A549 (cell line): ENCODE measurements at regions not wholly inside any gene's neighbourhood (a gene's known extent, or its start where the extent isn't known, plus 50 kb on each side); places are given as distances from the start of the nearest gene placed in this dataset.

Experiments used
- ATAC-seq, 2 experiments: fragments of 200-7000 bp in 1 of 2; fragments of >200 bp in 1 of 2; cut with Nextera tagmentation in 1 of 2; cut with Tn5 transposase in 1 of 2; 3 replicates each; pipeline versions ENCODE4 v1.8.0 to v1.9.1; 2018 to 2020; ENCODE audit warnings: mild to moderate bottlenecking in 1 of 2, moderate library complexity in 1 of 2
- CTCF ChIA-PET: fragments of 300-600 bp; sonication (Branson Sonifier 250); formaldehyde crosslinking; extraction: SDS; loops from one replicate; lab custom pipeline; 2021; ENCODE audit warnings: antibody characterized with exemption, inconsistent platforms; lab: Yijun Ruan, JAX
- POLR2A ChIA-PET: fragments of 350-600 bp; formaldehyde crosslinking; extraction: SDS; loops from one replicate; lab custom pipeline; 2021; ENCODE audit warnings: antibody characterized with exemption, inconsistent platforms; lab: Yijun Ruan, JAX
- DNase-seq, 2 experiments: peaks; one replicate each; pipeline versions ENCODE4 v3.0.0 to v3.0.0-alpha.2; 2011 to 2016; ENCODE audit warnings: low read depth in 1 of 2, low spot score in 1 of 2
- FAIRE-seq: peaks from 2 replicates; lab custom pipeline; 2011; peaks lifted over from hg19 to GRCh38; lab: Jason Lieb, UNC
- H3K27ac ChIP-seq, 2 experiments: fragments of >200 bp; sonication (Bioruptor Twin); formaldehyde crosslinking; 3 replicates each; pipeline ENCODE4 v1.5.1; 2016 to 2017
- H3K4me1 ChIP-seq: fragments of >200 bp; sonication (Bioruptor Twin); formaldehyde crosslinking; 3 replicates; pipeline ENCODE4 v1.6.1; 2016
- H3K4me2 ChIP-seq: fragments of >200 bp; sonication (Bioruptor Twin); formaldehyde crosslinking; 3 replicates; pipeline ENCODE4 v1.6.1; 2016
- H3K4me3 ChIP-seq: fragments of >200 bp; sonication (Bioruptor Twin); formaldehyde crosslinking; 3 replicates; pipeline ENCODE4 v1.5.1; 2016
- H3K9me3 ChIP-seq: fragments of >200 bp; sonication (Bioruptor Twin); formaldehyde crosslinking; 3 replicates; pipeline ENCODE4 v1.6.1; 2016
- CBX8 ChIP-seq: fragments of 200-600 bp; sonication (generic); IDR thresholded peaks from 2 replicates; pipeline ENCODE4 v1.6.1; 2016
- CHD4 ChIP-seq: fragments of 200-600 bp; sonication (generic); IDR thresholded peaks from 2 replicates; pipeline ENCODE4 v1.6.1; 2016; ENCODE audit warnings: antibody characterized with exemption, mild to moderate bottlenecking, borderline replicate concordance
- CTCF ChIP-seq: fragments of >200 bp; sonication (Bioruptor Twin); formaldehyde crosslinking; IDR thresholded peaks from 3 replicates; pipeline ENCODE4 v1.5.1; 2016
- EHF ChIP-seq: fragments of 250-450 bp; sonication (Bioruptor Pico); IDR thresholded peaks from 2 replicates; pipeline ENCODE4 v1.5.0; 2020; ENCODE audit warnings: mild to moderate bottlenecking
- EHMT2 ChIP-seq: fragments of 200-600 bp; sonication (generic); IDR thresholded peaks from 2 replicates; pipeline ENCODE4 v1.6.1; 2016; ENCODE audit warnings: antibody characterized with exemption, low read depth, mild to moderate bottlenecking, moderate library complexity
- ESRRA ChIP-seq: fragments of 150-350 bp; IDR thresholded peaks from 2 replicates; pipeline ENCODE4 v1.6.1; 2014; ENCODE audit warnings: mild to moderate bottlenecking, low read length, borderline replicate concordance
- GATA3 ChIP-seq: IDR thresholded peaks from 2 replicates; pipeline ENCODE4 v1.6.1; 2012; ENCODE audit warnings: borderline replicate concordance
- HDAC2 ChIP-seq: fragments of 200-600 bp; sonication (generic); IDR thresholded peaks from 2 replicates; pipeline ENCODE4 v1.6.1; 2016
- HES2 ChIP-seq: fragments of >200 bp; sonication (Bioruptor Twin); formaldehyde crosslinking; IDR thresholded peaks from 2 replicates; pipeline ENCODE4 v1.6.1; 2016
- HMGXB4 ChIP-seq: fragments of 250-450 bp; sonication (Bioruptor Pico); IDR thresholded peaks from 2 replicates; pipeline ENCODE4 v1.5.0; 2021; ENCODE audit warnings: mild to moderate bottlenecking, moderate library complexity, borderline replicate concordance
- HOXB13 ChIP-seq: fragments of 250-450 bp; sonication (Bioruptor Pico); IDR thresholded peaks from 2 replicates; pipeline ENCODE4 v1.5.0; 2020; ENCODE audit warnings: low read depth, mild to moderate bottlenecking, moderate library complexity
- JUNB ChIP-seq: fragments of >200 bp; sonication (Bioruptor Twin); formaldehyde crosslinking; IDR thresholded peaks from 2 replicates; pipeline ENCODE4 v1.6.1; 2016
- MAX ChIP-seq: IDR thresholded peaks from 2 replicates; pipeline ENCODE4 v1.6.1; 2012
- NFE2L2 ChIP-seq: fragments of 150-350 bp; conservative IDR thresholded peaks from 2 replicates; pipeline ENCODE4 v1.6.1; 2014; ENCODE audit warnings: low read length
- RAD21 ChIP-seq, 2 experiments: fragments of >200 bp in 1 of 2; sonication (Bioruptor Twin) in 1 of 2; formaldehyde crosslinking in 1 of 2; IDR thresholded peaks in 1 of 2; conservative IDR thresholded peaks in 1 of 2; 2 replicates in 1 of 2; 3 replicates in 1 of 2; pipeline ENCODE4 v1.6.1; 2012 to 2018; ENCODE audit warnings: inconsistent platforms in 1 of 2
- REST ChIP-seq: fragments of 200-600 bp; sonication (generic); IDR thresholded peaks from 2 replicates; pipeline ENCODE4 v1.6.1; 2016; ENCODE audit warnings: antibody characterized with exemption, mild to moderate bottlenecking, moderate library complexity
- RNF2 ChIP-seq: fragments of 200-600 bp; sonication (generic); IDR thresholded peaks from 2 replicates; pipeline ENCODE4 v1.6.1; 2016; ENCODE audit warnings: low read depth, mild to moderate bottlenecking, antibody characterized with exemption, moderate library complexity, borderline replicate concordance
- SREBF2 ChIP-seq: fragments of 450-650 bp; IDR thresholded peaks from 2 replicates; pipeline ENCODE4 v1.6.1; 2014; ENCODE audit warnings: mild to moderate bottlenecking, moderate library complexity
- USF2 ChIP-seq: fragments of 450-650 bp; IDR thresholded peaks from 2 replicates; pipeline ENCODE4 v1.6.1; 2014; ENCODE audit warnings: antibody characterized with exemption
- ZNF302 ChIP-seq: fragments of 250-450 bp; sonication (Bioruptor Pico); IDR thresholded peaks from 2 replicates; pipeline ENCODE4 v1.9.0; 2021; ENCODE audit warnings: inconsistent platforms, mild to moderate bottlenecking, moderate library complexity
- WGBS: methylation state at CpG from one replicate; pipeline ENCODE4 v1.1.6; 2017; ENCODE audit errors: missing lambda C conversion rate; 5-methylcytosine and 5-hydroxymethylcytosine counted together

GRCh38 chr5:1641560-1642166 lies 117.9 kb upstream of the LPCAT1 start (continued):
- no peak for TF ChIP-seq EHF
- TF ChIP-seq EHMT2: no peak
- TF ChIP-seq RNF2: no peak
- no peak for TF ChIP-seq USF2
- no peak for TF ChIP-seq CHD4
- TF ChIP-seq CBX8: no peak

GRCh38 chr5:1641041-1641440 lies 117.3 kb upstream of the LPCAT1 start:
- H3K4me2 ChIP-seq: no peak overlapping the region
- H3K9me3 ChIP-seq: no peaks in the 10 kb centered on the region
- H3K4me1 ChIP-seq: 0 out of 3 replicates have a peak, but pooled peaks cover 4% of the 10 kb centered on the region
- DNase-seq (no peak), FAIRE-seq (no peak), ATAC-seq (no peak)
- ChIA-PET CTCF (interaction anchor here (0.8 to 7.3 kb wide), 8 partner anchors 15 to 473 kb away, joined by 3 to 75 read pairs (median 4); partner anchors contain the start of gene SLC6A19), POLR2A (no interaction called here)
- no peak for TF ChIP-seq ESRRA
- TF ChIP-seq HOXB13 (CRISPR knock-in tag): no peak
- TF ChIP-seq REST: no peak
- TF ChIP-seq RAD21 (conservative IDR thresholded peaks at IDR 0.05 in 1 of 2, IDR thresholded peaks at IDR 0.05 in 1 of 2): no peak
- no peak for TF ChIP-seq NFE2L2
- no peak for TF ChIP-seq HMGXB4
- no peak for TF ChIP-seq HDAC2
- no peak for TF ChIP-seq EHF
- no peak for TF ChIP-seq GATA3
- H3K4me3 ChIP-seq: no peak overlapping the region
- WGBS: 81% methylated on average over 15 of the region's 16 CpGs
- H3K27ac ChIP-seq: no peak overlapping the region

- H3K4me3 ChIP-seq: no peak overlapping the region
- no peak for DNase-seq
- 0 out of 3 replicates have a peak, but pooled peaks cover 4% of the 10 kb centered on the region for H3K4me1 ChIP-seq
- H3K27ac ChIP-seq: no peak overlapping the region
- no peak for FAIRE-seq
- WGBS: 85% methylated on average over 16 of the region's 17 CpGs
- POLR2A ChIA-PET: no interaction called here
- H3K4me2 ChIP-seq: no peak overlapping the region
- H3K9me3 ChIP-seq: no peaks in the 10 kb centered on the region
- no peak for ATAC-seq
- CTCF ChIA-PET: interaction anchor here (0.7 to 7.3 kb wide), 9 partner anchors 15 to 688 kb away, joined by 3 to 75 read pairs (median 4); partner anchors contain the start of gene SLC6A19
- TF ChIP-seq ZNF302 (CRISPR knock-in tag) (no peak), EHMT2 (no peak), JUNB (no peak), EHF (no peak), USF2 (no peak), MAX (no peak), GATA3 (no peak), HMGXB4 (no peak), SREBF2 (no peak), RNF2 (no peak), HES2 (no peak), CTCF (no peak)
These were observed 116.7 kb upstream of the LPCAT1 start for GRCh38 chr5:1640421-1640881.
